ENCODE measurements at regions not wholly inside any gene's neighbourhood (a gene's known extent, or its start where the extent isn't known, plus 50 kb on each side); places are given as distances from the start of the nearest gene placed in this dataset.

DNA sequence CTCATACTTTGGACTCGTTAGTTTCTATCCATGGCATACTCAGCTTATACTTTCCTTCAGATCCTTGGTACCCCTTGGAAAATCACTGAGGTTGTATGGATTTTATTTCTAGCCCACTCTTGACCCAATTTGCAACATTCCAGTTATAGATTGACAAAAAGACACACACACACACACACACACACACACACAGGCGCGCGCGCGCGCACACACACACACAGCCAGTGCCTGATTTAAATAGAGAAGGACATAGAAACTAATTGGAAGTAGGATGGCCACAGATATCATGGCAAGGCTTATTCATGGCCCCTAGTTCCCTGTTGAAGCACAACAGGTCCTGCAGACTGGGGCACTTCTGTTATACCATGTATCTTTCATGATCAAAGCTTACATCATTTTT lies 89.1 kb upstream of the CFAP20DC start:
- H3K36me3 Mint-ChIP-seq: no peaks in the 10 kb centered on the region
- ATAC-seq (no peak), DNase-seq (no peak)
- no peaks in the 10 kb centered on the region for H3K9me3 Mint-ChIP-seq
- POLR2A ChIA-PET: no interaction called here
- H3K4me3 Mint-ChIP-seq: no peak overlapping the region
- no peaks in the 10 kb centered on the region for H3K4me1 Mint-ChIP-seq
- no peak overlapping the region for H3K27ac Mint-ChIP-seq
- H3K27me3 Mint-ChIP-seq: peaks cover 0 to 3% (median 0%) of the 10 kb centered on the region in 5 donors

DNA sequence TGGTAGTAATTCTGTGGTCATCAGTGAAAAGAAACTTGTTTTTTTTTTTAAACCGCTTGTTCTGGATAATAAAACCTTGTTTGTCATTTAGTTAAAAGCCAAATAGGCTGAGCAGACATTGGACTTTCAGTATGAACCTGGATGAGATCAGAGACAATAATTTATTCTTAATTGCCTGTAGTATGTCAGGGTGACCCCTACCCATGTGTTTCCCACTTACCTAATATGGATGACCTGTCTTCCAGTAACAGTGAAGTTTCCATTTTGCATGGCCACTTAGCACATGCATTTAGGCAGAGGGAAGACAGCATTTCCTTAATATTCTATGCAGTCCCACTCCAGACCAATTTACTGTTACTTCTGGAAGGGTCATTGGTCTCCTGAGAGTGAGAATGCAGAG lies 87.6 kb upstream of the CFAP20DC start:
- POLR2A ChIA-PET: no interaction called here
- no peak for DNase-seq
- Mint-ChIP-seq H3K4me1 (no peaks in the 10 kb centered on the region), H3K27ac (no peak overlapping the region), H3K4me3 (no peak overlapping the region), H3K9me3 (no peaks in the 10 kb centered on the region), H3K36me3 (no peaks in the 10 kb centered on the region), H3K27me3 (peaks cover 0 to 3% (median 0%) of the 10 kb centered on the region in 5 donors)
- no peak for ATAC-seq

DNA sequence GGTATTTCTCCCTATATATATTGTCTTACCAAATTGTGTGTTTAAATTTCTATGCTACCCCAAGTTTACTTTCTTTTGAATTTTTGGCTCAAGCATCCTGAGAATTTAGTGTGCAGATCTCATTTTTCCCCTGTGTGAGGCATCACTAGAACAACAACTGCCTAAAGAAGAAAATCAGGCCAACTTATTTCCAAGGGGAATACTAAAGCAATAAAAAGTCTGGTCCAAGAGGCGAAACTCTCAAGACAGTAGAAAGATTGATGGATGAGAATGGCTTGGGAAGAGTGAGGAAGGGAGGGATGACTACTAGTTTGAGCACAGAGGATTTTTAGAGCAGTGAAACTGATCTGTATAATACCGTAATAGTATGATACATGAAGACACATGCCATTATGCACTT lies 86.3 kb upstream of the CFAP20DC start:
- Mint-ChIP-seq H3K9me3 (no peaks in the 10 kb centered on the region), H3K4me3 (no peak overlapping the region), H3K27ac (no peak overlapping the region), H3K27me3 (peaks cover 0 to 3% (median 0%) of the 10 kb centered on the region in 5 donors), H3K4me1 (no peaks in the 10 kb centered on the region), H3K36me3 (no peaks in the 10 kb centered on the region)
- no peak for ATAC-seq
- POLR2A ChIA-PET: no interaction called here
- no peak for DNase-seq

DNA sequence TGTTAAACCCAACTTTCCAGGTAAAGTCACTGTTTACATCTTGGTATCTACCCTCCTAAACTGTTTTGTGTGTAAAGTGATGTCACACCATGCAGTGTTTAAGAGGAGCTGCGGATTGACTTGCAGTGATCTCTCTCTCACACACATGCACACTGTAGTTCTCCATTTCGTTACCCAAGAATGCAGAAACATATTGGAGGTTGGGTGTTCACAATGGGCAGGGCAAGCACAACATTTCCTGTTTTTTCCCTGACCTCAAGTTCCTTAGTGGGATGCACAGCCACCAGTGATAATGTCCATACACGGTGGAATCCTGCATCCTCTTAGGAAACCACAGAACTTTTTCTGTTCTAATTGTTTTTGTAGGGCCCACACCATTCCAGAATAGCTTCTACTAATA lies 85.3 kb upstream of the CFAP20DC start:
- H3K27me3 Mint-ChIP-seq: peaks cover 0 to 3% (median 0%) of the 10 kb centered on the region in 5 donors
- DNase-seq (no peak), ATAC-seq (no peak)
- H3K9me3 Mint-ChIP-seq: no peaks in the 10 kb centered on the region
- H3K4me1 Mint-ChIP-seq: no peaks in the 10 kb centered on the region
- POLR2A ChIA-PET: no interaction called here
- H3K27ac Mint-ChIP-seq: no peak overlapping the region
- H3K36me3 Mint-ChIP-seq: no peaks in the 10 kb centered on the region
- H3K4me3 Mint-ChIP-seq: no peak overlapping the region

DNA sequence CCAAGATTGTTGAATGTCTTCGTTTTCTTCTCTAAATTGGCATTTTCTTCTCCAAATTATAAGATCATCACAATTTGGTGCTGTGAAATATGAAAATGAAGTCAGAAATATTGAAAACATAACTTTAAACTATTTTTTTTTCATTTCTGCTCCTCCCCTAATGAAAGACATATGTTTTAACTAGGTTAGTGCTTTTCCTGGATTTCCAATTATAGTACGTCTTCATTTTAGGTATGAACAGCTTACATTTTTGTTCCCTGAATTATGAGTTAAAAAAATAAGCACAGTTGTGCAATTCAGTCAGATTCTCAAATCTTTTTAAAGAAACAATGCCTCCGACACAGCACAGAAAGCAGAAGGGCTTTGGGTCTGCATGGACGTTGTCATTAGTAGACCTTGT lies 83.5 kb upstream of the CFAP20DC start:
- peaks cover 0 to 5% (median 0%) of the 10 kb centered on the region in 5 donors for H3K27me3 Mint-ChIP-seq
- DNase-seq: no peak

DNA sequence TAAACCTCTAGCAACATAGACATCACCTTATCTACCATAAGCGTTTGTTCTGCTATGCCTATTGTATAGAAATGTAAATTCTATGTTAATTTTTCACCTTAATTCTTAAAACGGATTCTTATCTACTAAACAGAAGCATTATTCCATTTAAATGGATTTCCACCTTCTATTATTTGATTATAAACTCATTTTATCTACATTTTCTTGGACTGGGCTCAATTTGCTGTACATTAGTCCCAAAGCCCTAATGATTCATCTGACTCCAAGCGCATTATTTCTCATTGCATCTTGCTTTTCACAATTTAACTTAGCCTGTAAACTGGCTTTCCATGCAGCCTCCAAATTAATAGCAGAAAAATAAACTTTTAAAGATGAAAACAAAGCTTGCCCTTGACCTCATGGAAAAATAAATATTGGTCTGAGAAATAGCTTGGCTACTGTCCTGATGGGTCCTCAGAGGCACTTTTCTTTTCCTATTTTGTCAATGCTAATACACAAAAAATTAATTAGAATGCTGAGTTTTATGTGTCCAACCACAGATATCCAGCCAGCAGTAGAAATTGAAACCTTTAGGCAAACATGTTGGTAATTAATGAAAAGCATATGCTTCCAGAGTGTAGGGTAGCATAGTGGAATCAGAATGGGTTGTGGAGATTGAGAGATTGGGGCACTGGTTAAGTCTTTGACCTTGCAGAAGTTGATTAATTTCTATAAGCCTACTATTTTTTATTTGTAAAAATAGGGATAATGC lies 81.4 kb upstream of the CFAP20DC start:
- POLR2A ChIA-PET: no interaction called here
- H3K27ac Mint-ChIP-seq: no peak overlapping the region
- H3K4me1 Mint-ChIP-seq: no peaks in the 10 kb centered on the region
- DNase-seq: no peak
- no peak for ATAC-seq
- H3K36me3 Mint-ChIP-seq: no peaks in the 10 kb centered on the region
- H3K9me3 Mint-ChIP-seq: no peaks in the 10 kb centered on the region
- peaks cover 0 to 8% (median 1%) of the 10 kb centered on the region in 5 donors for H3K27me3 Mint-ChIP-seq
- no peak overlapping the region for H3K4me3 Mint-ChIP-seq

More for the DNA sequence above, 83.5 kb upstream of the CFAP20DC start:
- H3K4me1 Mint-ChIP-seq: no peaks in the 10 kb centered on the region
- H3K4me3 Mint-ChIP-seq: no peak overlapping the region
- no peaks in the 10 kb centered on the region for H3K36me3 Mint-ChIP-seq
- no peaks in the 10 kb centered on the region for H3K9me3 Mint-ChIP-seq
- POLR2A ChIA-PET: no interaction called here
- ATAC-seq: no peak
- H3K27ac Mint-ChIP-seq: no peak overlapping the region

DNA sequence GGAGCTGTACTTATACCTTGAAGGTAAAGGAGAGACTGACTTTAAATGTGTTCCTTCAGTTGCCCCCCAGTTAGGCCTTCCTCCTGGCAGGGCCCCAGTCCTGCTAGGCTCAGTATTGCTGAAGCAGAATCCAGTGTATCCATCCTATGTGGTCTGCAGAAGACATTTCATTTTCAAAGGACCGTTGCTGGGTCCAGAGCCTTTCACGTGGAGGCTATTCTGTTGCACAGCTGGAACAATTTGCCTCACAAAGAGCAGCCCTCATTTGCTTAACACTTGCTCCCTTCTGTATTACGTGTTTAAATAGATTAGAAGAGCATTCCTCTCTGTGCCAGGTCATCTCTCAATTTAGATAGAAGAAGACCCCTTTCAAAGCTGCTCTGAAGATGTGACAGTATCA lies 78.9 kb upstream of the CFAP20DC start:
- Mint-ChIP-seq H3K9me3 (no peaks in the 10 kb centered on the region), H3K4me1 (no peaks in the 10 kb centered on the region), H3K27ac (no peak overlapping the region), H3K4me3 (no peak overlapping the region), H3K36me3 (no peaks in the 10 kb centered on the region), H3K27me3 (peaks cover 0 to 8% (median 0%) of the 10 kb centered on the region in 5 donors)
- ATAC-seq (no peak), DNase-seq (no peak)
- POLR2A ChIA-PET: no interaction called here

DNA sequence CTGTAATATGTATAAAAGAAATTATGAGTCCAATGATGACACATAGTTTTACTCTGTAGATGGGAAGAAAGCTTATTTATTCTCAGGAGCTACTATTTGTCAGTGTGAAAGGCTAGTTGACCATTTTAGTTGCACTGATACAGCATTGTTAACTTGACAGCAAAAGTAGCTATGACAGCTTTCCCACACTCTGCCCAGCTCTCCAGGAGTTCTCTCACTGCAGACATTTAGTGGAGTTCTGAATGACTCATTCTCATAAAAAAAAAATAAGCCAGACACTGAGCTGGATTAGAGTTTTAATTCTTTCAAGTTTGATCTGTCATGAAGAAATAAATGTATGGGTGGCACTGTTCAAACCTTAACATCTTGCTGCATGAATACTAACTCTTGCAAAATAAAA lies 77.2 kb upstream of the CFAP20DC start:
- POLR2A ChIA-PET: no interaction called here
- ATAC-seq: no peak
- H3K27ac Mint-ChIP-seq: no peak overlapping the region

DNA sequence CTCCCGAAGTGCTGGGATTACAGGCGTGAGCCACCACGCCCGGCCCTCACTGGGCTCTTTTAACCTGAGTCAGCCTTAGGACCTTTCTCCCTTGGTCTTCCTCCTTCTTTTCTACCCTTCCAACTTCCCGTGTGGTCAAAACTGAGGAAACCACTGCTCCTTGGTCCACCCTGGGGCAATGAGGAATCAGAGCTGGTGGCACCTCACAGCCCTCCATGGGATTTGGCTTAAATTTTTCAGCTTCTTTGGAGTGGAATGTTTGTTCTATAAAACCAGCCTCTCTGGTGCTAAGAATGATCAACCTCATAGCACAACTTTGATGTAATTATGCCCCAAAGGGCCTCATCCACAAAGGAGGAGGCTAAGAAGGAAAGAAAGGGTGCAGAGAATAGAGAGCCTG lies 76.6 kb upstream of the CFAP20DC start:
- ATAC-seq (no peak), DNase-seq (no peak)
- Mint-ChIP-seq H3K27me3 (peaks cover 0 to 11% (median 2%) of the 10 kb centered on the region in 5 donors), H3K36me3 (no peaks in the 10 kb centered on the region), H3K27ac (no peak overlapping the region), H3K4me1 (no peaks in the 10 kb centered on the region), H3K9me3 (no peaks in the 10 kb centered on the region), H3K4me3 (no peak overlapping the region)
- POLR2A ChIA-PET: no interaction called here

More for the DNA sequence above, 77.2 kb upstream of the CFAP20DC start:
- Mint-ChIP-seq H3K36me3 (no peaks in the 10 kb centered on the region), H3K27me3 (peaks cover 0 to 8% (median 0%) of the 10 kb centered on the region in 5 donors), H3K4me1 (no peaks in the 10 kb centered on the region), H3K9me3 (no peaks in the 10 kb centered on the region), H3K4me3 (no peak overlapping the region)
- DNase-seq: no peak

DNA sequence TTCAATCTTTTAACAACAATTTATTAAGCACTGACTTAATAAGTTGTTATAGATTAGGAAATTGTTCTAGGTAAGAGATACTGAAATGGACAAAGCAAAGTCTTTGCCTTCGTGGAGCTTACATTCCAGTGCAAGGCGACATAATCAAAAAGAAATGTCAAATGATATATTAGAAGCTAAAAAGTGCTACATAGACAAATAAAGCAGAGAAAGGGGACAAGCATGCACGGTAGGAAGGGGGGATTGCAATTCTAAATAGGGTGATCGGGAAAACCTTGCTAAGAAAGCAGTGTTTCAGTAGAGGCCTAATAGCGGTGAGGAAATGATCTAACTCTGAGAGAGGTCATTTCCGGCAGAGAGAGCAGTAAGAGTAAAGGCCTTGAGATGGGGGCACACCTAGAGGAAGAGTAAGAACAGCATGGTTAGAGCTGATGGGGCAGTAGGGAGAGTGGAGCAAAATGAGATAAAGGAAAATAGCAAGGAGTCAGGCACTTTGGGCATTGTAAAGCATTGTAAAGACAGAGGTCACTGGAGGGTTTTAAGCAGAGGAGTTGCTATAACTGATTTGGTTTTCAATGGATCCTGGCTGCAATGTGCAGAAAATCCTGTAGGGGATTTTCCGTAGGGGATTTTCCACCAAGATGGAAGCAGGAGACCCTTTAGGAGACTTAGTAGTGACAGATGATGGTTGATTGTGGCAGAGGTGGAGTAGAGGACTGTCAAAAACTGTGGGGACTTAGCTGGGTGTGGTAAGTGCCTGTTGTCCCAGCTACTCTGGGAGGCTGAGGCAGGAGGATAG lies 71.7 kb upstream of the CFAP20DC start:
- ATAC-seq (no peak), DNase-seq (no peak)
- H3K4me3 Mint-ChIP-seq: no peak overlapping the region
- POLR2A ChIA-PET: no interaction called here
- H3K27me3 Mint-ChIP-seq: peaks cover 0 to 21% (median 8%) of the 10 kb centered on the region in 5 donors
- H3K4me1 Mint-ChIP-seq: no peaks in the 10 kb centered on the region
- H3K36me3 Mint-ChIP-seq: peaks cover 0 to 2% (median 0%) of the 10 kb centered on the region in 3 donors
- peak overlapping the region in 1 of 10 donors; percentile 85 for H3K27ac Mint-ChIP-seq
- H3K9me3 Mint-ChIP-seq: no peaks in the 10 kb centered on the region

DNA sequence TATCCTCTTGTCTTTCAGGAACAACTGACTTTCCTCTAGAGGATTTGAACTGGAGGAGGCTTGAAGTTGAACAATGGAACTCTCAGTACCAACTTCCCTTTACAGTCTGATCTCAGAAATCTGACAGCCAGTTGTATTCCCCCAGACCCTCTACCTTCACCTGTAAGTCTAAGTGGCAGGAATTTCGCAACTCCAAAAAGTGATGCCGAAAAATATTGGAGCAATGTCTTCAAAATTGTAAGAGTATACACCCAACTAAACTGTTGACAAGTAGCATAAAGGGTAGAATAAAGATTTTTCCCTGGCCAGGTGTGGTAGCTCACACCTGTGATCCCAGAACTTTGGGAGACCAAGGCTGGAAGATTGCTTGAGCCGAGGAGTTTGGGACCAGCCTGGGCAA lies 69.1 kb upstream of the CFAP20DC start:
- peaks cover 0 to 2% (median 0%) of the 10 kb centered on the region in 3 donors for H3K36me3 Mint-ChIP-seq
- no peak for DNase-seq
- no peak overlapping the region for H3K27ac Mint-ChIP-seq
- no peak for ATAC-seq
- POLR2A ChIA-PET: no interaction called here
- peaks cover 0 to 17% (median 8%) of the 10 kb centered on the region in 5 donors for H3K27me3 Mint-ChIP-seq
- H3K4me1 Mint-ChIP-seq: peaks cover 0 to 3% (median 0%) of the 10 kb centered on the region in 4 donors
- no peaks in the 10 kb centered on the region for H3K9me3 Mint-ChIP-seq
- H3K4me3 Mint-ChIP-seq: no peak overlapping the region

DNA sequence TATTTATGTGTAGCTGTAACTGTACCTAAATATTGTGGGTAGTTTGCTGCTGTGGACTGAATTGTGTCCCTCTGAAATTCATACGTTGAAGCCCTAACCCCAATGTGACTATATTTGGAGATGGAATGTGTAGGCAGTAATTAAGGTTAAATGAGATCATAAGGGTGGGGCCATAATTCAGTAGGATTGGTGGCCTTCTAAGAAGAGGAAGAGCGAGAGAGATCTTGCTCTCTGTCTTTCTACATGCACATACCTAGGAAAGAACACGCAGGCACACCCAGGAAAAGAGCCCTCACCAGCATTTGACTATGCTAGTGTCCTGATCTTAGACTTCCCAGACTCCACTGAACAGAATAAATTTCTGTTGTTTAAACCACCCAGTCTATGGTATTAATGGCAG lies 67.6 kb upstream of the CFAP20DC start:
- Mint-ChIP-seq H3K36me3 (peaks cover 0 to 2% (median 0%) of the 10 kb centered on the region in 3 donors), H3K27ac (no peak overlapping the region), H3K4me1 (peaks cover 0 to 3% (median 0%) of the 10 kb centered on the region in 4 donors), H3K9me3 (no peaks in the 10 kb centered on the region), H3K27me3 (peaks cover 0 to 17% (median 8%) of the 10 kb centered on the region in 5 donors), H3K4me3 (no peak overlapping the region)
- POLR2A ChIA-PET: no interaction called here
- DNase-seq (no peak), ATAC-seq (no peak)

DNA sequence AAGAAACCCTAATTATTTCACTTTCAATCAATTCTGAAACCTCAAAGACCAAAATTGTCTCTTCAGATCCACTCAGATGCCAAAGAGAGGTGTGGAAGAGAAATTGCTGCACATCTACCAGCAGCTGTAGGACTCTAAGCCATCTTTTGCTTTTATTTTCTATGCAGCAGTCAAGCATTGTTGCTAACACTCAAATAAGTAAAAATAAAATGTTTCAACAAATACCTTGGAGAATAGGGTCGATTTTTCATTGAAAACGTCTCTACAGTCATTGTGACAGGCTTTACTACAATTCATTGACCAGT lies 66.4 kb upstream of the CFAP20DC start:
- Mint-ChIP-seq H3K4me3 (no peak overlapping the region), H3K9me3 (no peaks in the 10 kb centered on the region), H3K4me1 (peaks cover 0 to 3% (median 0%) of the 10 kb centered on the region in 4 donors), H3K36me3 (peaks cover 0 to 2% (median 0%) of the 10 kb centered on the region in 3 donors), H3K27me3 (peaks cover 0 to 17% (median 6%) of the 10 kb centered on the region in 5 donors), H3K27ac (no peak overlapping the region)
- POLR2A ChIA-PET: no interaction called here
- ATAC-seq (no peak), DNase-seq (no peak)
